AG10803 (cell line): ENCODE measurements at regions not wholly inside any gene's neighbourhood (a gene's known extent, or its start where the extent isn't known, plus 50 kb on each side); places are given as distances from the start of the nearest gene placed in this dataset.
A peak's percentile ranks its signal among the peaks of the same experiment; 100 is the strongest.

Experiments
- DNase-seq: peaks from one replicate; pipeline ENCODE4 v3.0.0; 2010; ENCODE audit warnings: low read depth
- H3K4me3 ChIP-seq: 2 replicates; pipeline ENCODE4 v1.5.1; 2011; ENCODE audit warnings: mild to moderate bottlenecking, low read length, control low read depth
- CTCF ChIP-seq: conservative IDR thresholded peaks from 2 replicates; pipeline ENCODE4 v1.5.1; 2011; ENCODE audit warnings: mild to moderate bottlenecking, low read length, control low read depth, inconsistent platforms

DNA sequence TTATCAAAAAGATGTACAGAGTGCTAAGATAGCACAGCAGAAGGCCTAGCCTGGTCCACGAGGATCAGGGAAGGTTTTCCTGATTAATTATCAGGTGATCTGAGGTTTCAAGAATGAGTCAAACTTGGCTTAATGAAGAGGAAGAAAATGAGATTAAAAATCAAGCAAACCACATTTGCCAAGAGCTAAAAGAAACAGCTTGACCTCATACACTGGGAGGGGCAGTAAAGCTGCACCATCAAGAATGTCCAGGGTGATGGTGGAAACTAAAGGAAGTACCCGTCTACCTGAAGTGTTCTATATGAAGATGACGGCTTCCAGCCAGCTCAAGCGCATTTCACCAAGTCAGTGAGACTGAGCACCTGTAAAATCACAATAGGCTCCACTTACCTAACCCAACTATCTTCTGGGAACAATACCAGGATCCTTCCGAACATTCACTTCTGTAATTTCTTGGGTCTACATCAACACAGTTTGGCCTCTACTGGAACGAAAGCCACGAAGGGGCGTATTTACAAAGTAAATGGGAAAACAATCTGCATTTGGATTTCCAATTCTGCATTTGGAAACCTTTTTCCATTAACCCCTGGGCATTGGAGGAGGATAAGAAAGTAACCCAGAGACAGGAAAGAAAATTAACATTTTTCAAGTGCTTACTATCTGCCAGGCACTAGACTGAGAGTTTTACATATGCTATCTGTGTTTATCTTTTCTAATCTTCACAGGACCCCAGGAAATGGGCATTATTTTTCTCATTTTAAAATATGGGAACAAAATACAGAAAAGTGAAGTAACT, 114.0 kb upstream of the DCLK2 start:
- no peak for TF ChIP-seq CTCF
- H3K4me3 ChIP-seq = no peak overlapping the region
- DNase-seq = no peak

- TF ChIP-seq CTCF = no peak
- DNase-seq = no peak
- H3K4me3 ChIP-seq = no peak overlapping the region
Measured at GRCh38 chr4:149965206-149965605, 113.0 kb upstream of the DCLK2 start.

GRCh38 chr4:149972407-149972806, 105.8 kb upstream of the DCLK2 start:
- H3K4me3 ChIP-seq = no peak overlapping the region
- peak; percentile 71 for DNase-seq

DNA sequence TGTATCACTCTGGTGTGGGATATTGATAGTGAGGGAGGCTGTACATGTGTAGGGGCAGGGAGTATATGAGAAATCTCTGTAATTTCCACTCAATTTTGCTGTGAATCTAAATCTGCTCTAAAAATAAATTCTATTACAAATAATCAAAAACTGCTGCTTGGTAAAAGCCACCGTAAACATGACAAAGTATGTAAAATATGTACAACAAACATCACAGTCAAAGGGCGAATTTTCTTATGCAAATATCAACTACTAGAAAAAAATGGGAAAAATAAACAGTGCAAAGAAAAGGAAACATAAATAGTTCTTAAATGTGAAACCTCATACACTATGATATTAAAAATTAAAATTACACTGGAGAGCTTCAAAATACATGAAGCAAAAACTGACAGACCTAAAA, 105.1 kb upstream of the DCLK2 start:
- no peak for TF ChIP-seq CTCF
- no peak overlapping the region for H3K4me3 ChIP-seq
- DNase-seq = peak; percentile 33

More at GRCh38 chr4:149972407-149972806, 105.8 kb upstream of the DCLK2 start:
- TF ChIP-seq CTCF = no peak

DNA sequence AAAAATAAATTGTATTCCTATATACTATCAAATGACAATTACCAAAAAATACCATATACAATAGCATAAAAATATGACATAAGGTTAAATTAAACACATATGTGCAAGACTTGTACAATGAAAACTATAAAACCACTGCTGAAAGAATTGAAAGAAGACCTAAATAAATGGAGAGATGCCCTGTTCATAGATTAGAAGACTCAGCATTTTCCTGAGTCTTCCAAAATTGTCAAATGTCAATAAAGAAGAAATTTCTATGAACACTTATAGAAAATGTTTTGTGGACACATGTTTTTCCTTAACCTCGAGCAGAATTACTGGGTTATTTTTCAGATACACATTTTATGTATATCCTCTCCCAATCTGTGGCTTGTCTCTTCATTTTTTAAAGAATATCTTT, 103.1 kb upstream of the DCLK2 start:
- no peak overlapping the region for H3K4me3 ChIP-seq
- TF ChIP-seq CTCF = no peak
- no peak for DNase-seq

- peak; percentile 50 for DNase-seq
- no peak for TF ChIP-seq CTCF
- H3K4me3 ChIP-seq = no peak overlapping the region
Measured at GRCh38 chr4:149980121-149980682, 98.0 kb upstream of the DCLK2 start.

GRCh38 chr4:149980941-149981340, 97.3 kb upstream of the DCLK2 start:
- peak; percentile 56 for DNase-seq
- peak; percentile 90 for TF ChIP-seq CTCF
- no peak overlapping the region for H3K4me3 ChIP-seq
